GM12878 (cell line): ENCODE measurements at regions not wholly inside any gene's neighbourhood (a gene's known extent, or its start where the extent isn't known, plus 50 kb on each side); places are given as distances from the start of the nearest gene placed in this dataset.

Source experiments
- ATF3 ChIP-seq: IDR thresholded peaks from 2 replicates; pipeline ENCODE4 v1.6.1; 2011; ENCODE audit warnings: low read depth, mild to moderate bottlenecking, low read length, moderate library complexity, borderline replicate concordance; ENCODE audit errors: extremely low read depth
- E2F4 ChIP-seq: IDR thresholded peaks from 2 replicates; pipeline ENCODE4 v1.6.1; 2012; ENCODE audit warnings: low read depth, low read length, improper control_type of control experiment
- MYC ChIP-seq: IDR thresholded peaks from 2 replicates; pipeline ENCODE4 v1.6.1; 2011; ENCODE audit warnings: mild to moderate bottlenecking, low read length, moderate library complexity, inconsistent platforms; ENCODE audit not compliant: insufficient read depth, insufficient replicate concordance, insufficient read length, severe bottlenecking
- NKRF ChIP-seq: fragments of 450-650 bp; conservative IDR thresholded peaks from 2 replicates; pipeline ENCODE4 v1.6.1; 2017; ENCODE audit warnings: mild to moderate bottlenecking, moderate library complexity
- USF1 ChIP-seq: IDR thresholded peaks from 2 replicates; pipeline ENCODE4 v1.6.1; 2011; ENCODE audit warnings: borderline replicate concordance, low read depth, mild to moderate bottlenecking, moderate library complexity, mixed read lengths, low read length; ENCODE audit not compliant: insufficient read depth; ENCODE audit errors: extremely low read length
- ZBTB33 ChIP-seq: fragments of 450-650 bp; IDR thresholded peaks from 2 replicates; pipeline ENCODE4 v1.6.1; 2017; ENCODE audit warnings: mild to moderate bottlenecking
- ZNF592 ChIP-seq: fragments of 450-650 bp; IDR thresholded peaks from 2 replicates; pipeline ENCODE4 v1.6.1; 2017; ENCODE audit warnings: mild to moderate bottlenecking, moderate library complexity

GRCh38 chr1:80158266-80158665 lies 1151.7 kb upstream of the ADGRL4 start (continued):
- no peak for TF ChIP-seq ATF3
- no peak for TF ChIP-seq USF1
- no peak for TF ChIP-seq NKRF
- no peak for TF ChIP-seq MYC
- TF ChIP-seq E2F4: no peak
- TF ChIP-seq ZNF592: no peak
- TF ChIP-seq ZBTB33: no peak
